ENCODE measurements at regions not wholly inside any gene's neighbourhood (a gene's known extent, or its start where the extent isn't known, plus 50 kb on each side); places are given as distances from the start of the nearest gene placed in this dataset.

DNA sequence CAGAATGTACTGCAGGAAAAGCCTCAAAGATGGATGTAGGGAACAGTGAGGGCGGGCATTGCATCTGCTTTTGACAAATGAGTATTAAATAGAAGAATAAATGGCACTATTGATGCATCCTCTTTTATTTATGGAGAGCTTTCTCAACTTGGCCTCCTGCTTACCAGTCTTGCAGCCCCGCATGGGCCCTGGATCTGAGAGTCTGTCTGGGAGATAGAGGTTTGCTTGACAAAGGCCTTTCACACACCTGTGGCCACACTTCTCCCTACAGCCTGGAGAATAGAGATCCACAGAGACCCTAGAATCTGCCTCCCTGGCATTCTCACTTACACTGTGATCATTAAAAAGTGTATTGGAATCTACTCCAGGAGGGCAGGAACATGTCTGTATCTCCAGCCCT is 203.8 kb upstream of the CDH4 start:
- ChIA-PET CTCF (ENCODE audit: partially characterized antibody) (no interaction called here), POLR2A (ENCODE audit: partially characterized antibody) (no interaction called here)
- Histone ChIP-seq H3K23ac (ENCODE audit: insufficient read length) (no peak overlapping the region), H3K27me3 (replicated peaks in 1 of 4; ENCODE audit: control insufficient read depth in 3 of 4, extremely low read depth in 1 of 4, insufficient read depth in 3 of 4, low read length in 3 of 4) (peaks cover 0 to 14% (median 6%) of the 10 kb centered on the region in 4 experiments; a peak in 4 of 7 replicates), H3K4me2 (ENCODE audit: insufficient read depth in 1 of 2, low read depth in 2 of 2, low read length in 2 of 2) (no peak overlapping the region), H2BK15ac (ENCODE audit: low read length) (no peak overlapping the region), H4K5ac (ENCODE audit: insufficient read length, low read depth, low read length) (no peak overlapping the region), H3K23me2 (ENCODE audit: low read depth, low read length) (peaks cover 8% of the 10 kb centered on the region; the same call in 1 of the 2 replicates), H2BK5ac (ENCODE audit: low read depth, low read length) (no peak overlapping the region), H2BK12ac (ENCODE audit: low read depth, low read length) (no peak overlapping the region), H3K36me3 (ENCODE audit: control insufficient read depth in 2 of 4, insufficient read depth in 4 of 4, low read length in 3 of 4) (no peaks in the 10 kb centered on the region), H3K79me2 (ENCODE audit: control insufficient read depth in 1 of 2, insufficient read depth in 2 of 2, low read length in 2 of 2) (no peaks in the 10 kb centered on the region), H3K27ac (ENCODE audit: low read depth, low read length) (no peak overlapping the region), H3K4me1 (replicated peaks in 1 of 4; ENCODE audit: control insufficient read depth in 3 of 4, insufficient read depth in 4 of 4, low read length in 3 of 4) (no peaks in the 10 kb centered on the region), H3K14ac (ENCODE audit: insufficient read length) (no peak overlapping the region), H3K56ac (replicated peaks; ENCODE audit: insufficient read length, low read depth, low read length) (no peak overlapping the region), H3K4me3 (ENCODE audit: extremely low read depth in 1 of 4, insufficient read depth in 2 of 4, low read depth in 3 of 4, low read length in 4 of 4) (no peak overlapping the region), H2BK20ac (ENCODE audit: low read length) (no peak overlapping the region), H4K91ac (replicated peaks; ENCODE audit: insufficient read length, low read length) (no peak overlapping the region), H2BK120ac (replicated peaks; ENCODE audit: low read depth, low read length) (no peak overlapping the region), H3K4ac (replicated peaks; ENCODE audit: insufficient read length, low read depth, low read length) (no peak overlapping the region), H2AFZ (ENCODE audit: low read length) (no peak overlapping the region), H3K18ac (ENCODE audit: extremely low read depth, low read length) (no peak overlapping the region), H3K9ac (replicated peaks in 1 of 4; ENCODE audit: extremely low read depth in 1 of 4, low read depth in 3 of 4, low read length in 3 of 4) (no peak overlapping the region), H3K79me1 (ENCODE audit: low read depth, low read length) (no peaks in the 10 kb centered on the region), H3K9me3 (ENCODE audit: insufficient read depth in 2 of 2, low read depth in 1 of 2, low read length in 1 of 2) (no peaks in the 10 kb centered on the region; a peak in 1 of 4 replicates), H4K20me1 (replicated peaks in 1 of 2; ENCODE audit: control insufficient read depth in 1 of 2, insufficient read depth in 2 of 2, low read length in 2 of 2) (peaks cover 0 to 5% of the 10 kb centered on the region in 2 experiments), H2AK5ac (ENCODE audit: low read depth, low read length) (no peak overlapping the region), H4K8ac (ENCODE audit: extremely low read depth, insufficient read depth, low read length) (no peak overlapping the region)
- WGBS, 2 experiments (ENCODE audit: extremely low coverage in 1 of 2, insufficient coverage in 1 of 2, insufficient read length in 1 of 2, insufficient replicate concordance in 2 of 2, low coverage in 1 of 2, low lambda C conversion rate in 2 of 2, missing lambda C conversion rate in 1 of 2) = 87% methylated on average over 2 of the region's 2 CpGs; no CpG with 5 or more reads in 1 of the 2 experiments
- FAIRE-seq (no peak), DNase-seq (ENCODE audit: low read depth in 1 of 2, low spot score in 2 of 2) (no peak)
- TF ChIP-seq RXRA (IDR thresholded peaks at IDR 0.05; ENCODE audit: insufficient read depth, low read depth, low read length) = no peak

Data from H1 (cell line).